Activated T-helper 9 cell treated with anti-CD3 and anti-CD28 coated beads, Interleukin-2, amount 50 U/mL, for 16 hours (primary cell): ENCODE measurements at regions not wholly inside any gene's neighbourhood (a gene's known extent, or its start where the extent isn't known, plus 50 kb on each side); places are given as distances from the start of the nearest gene placed in this dataset.

Source experiments
- DNase-seq: peaks from one replicate; pipeline ENCODE4 v3.0.0-alpha.2; 2020; ENCODE audit warnings: low read depth

DNA sequence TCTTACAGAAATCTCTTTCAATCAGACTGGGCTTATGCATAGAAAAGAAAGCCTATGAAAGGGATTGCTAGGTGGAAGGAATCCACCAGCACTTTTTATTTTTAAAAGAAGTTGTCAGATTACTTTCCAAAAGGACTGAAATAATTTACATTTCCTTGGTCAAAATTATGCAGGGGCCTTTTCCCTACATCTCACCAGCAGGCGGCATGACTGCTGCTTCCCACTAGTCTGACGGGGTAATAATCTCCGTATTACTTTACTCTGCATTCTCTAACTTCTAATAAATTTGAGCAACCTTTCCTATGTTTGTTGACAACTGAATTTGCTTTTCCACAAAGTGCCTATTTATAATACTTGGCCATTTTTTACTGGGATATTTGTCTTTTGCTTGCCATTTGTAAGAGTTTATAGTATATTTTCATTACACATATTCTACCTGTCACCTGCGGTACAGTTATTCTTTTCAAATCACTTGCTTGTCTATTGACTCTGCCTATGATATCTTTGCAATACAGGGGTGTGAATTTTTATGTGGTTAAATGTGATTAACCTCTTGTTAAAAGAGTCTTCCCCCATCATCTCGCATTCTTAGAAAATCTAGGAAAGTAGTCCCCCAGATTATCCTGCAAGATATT, 51.9 kb upstream of the USP47 start:
- DNase-seq = no peak

- DNase-seq = no peak
Measured at GRCh38 chr11:11788063-11788710, 53.6 kb upstream of the USP47 start.

DNA sequence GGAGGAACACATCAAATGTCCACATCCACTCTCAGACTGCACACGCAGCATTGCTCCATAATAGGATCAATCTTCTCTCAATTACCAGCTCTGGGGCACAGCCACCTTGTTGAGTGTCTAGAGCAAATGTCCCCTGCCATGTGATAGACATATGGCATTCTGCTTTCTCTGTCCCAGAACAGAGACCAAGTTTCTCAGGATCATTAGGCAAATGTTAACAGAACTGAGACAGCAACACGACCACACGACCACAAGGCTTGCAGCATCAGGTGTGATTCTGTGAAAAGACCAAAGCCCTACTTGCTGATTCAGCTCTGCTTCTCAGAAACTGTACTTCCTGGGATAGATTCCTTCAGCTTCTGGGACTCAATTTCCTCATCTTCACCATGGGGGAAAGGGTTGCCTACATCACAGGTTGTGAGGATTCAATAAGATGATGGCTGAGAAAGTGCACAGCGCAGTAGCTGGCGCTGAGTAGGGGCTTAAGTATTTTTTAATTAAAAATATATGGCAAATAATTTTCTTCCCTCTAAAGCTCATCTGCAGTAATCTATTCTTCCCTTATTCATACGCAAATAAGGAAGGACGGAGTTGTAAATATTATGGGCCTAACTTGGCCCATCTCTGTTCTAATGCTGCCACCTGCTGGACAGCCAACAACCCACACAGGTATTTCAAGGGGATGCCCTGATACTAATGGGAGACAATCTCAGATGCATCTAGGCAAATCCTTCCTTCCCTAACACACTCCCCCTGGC, 54.3 kb upstream of the USP47 start:
- DNase-seq = peak; percentile 53

- DNase-seq = no peak
Measured at GRCh38 chr11:11786771-11787170, 55.0 kb upstream of the USP47 start.

DNA sequence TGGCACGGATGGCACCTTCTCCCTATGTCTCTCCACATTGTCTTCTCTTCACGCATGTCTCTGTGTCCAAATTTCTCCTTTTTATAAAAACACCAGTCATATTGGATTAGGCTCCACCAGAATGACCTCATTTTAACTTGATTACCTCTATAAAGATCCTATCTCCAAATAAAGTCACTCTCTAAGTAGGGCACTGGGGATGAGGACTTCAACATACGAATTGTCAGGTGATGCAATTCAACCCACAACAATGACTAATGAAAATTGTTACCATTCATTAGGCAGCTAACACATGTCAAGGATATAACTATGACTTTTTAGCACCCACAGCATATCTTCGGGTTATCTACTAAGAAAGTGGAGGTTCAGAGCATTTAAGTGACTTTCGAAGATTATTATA, 55.5 kb upstream of the USP47 start:
- no peak for DNase-seq

GRCh38 chr11:11782532-11783110, 59.2 kb upstream of the USP47 start:
- no peak for DNase-seq

DNA sequence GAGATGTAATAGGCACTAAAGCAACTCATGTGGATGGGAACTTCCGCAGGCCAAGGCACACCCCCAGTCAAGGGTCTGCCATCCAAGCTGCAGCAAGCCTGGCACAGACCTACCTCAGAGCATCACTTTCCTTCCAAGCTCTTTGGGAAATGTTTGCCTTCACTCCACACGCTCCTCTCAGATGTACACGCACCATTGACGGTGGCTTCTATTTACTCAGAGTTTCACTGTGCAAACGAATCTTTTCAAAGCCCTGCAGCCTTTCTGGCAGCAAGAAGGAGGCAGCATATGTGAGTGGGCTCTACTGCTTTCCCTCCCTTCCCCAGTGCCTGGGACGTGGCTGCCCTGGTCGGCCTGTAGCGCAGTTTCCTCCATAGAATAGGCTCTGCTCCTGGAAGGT, 60.9 kb upstream of the USP47 start:
- DNase-seq = no peak

- no peak for DNase-seq
Measured at GRCh38 chr11:11779975-11780374, 61.8 kb upstream of the USP47 start.

DNA sequence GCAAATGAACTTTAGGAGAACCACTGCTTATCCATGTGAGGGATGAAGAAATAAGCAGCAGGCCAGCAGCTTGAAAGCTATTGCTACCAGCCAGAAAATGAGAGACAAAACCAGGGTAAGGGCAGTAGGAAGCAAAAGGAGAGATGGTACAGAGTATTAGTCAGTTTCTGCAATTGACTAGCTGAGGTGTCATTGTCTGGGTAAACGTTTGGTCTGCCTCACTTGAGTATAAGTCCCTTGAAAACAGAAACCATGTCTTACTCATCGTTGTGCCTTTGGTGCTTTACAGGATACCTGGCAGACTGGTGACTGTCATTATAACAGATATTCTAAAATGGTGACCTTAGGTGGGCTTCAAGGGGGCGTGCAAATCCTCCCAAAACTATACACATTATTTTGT, 63.9 kb upstream of the USP47 start:
- DNase-seq = no peak

DNA sequence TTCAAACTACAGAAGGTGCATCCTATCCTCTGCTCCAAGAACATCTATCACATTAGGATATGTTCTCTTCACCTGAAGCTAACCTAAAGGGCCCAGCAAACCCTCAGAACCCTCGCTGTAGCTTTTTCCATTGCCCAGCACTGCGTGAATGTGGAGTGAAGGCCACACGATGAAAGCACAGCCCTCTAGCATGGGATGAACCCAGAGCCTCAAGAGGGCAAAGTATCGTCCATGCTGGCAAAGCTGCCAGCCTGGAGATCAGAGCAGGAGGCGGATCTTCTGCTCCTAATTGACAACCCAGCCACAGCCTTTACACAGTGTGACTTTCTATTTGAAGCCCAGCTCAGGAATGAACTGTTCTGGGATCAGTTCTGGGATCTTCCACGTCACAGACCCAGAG, 65.1 kb upstream of the USP47 start:
- no peak for DNase-seq

DNA sequence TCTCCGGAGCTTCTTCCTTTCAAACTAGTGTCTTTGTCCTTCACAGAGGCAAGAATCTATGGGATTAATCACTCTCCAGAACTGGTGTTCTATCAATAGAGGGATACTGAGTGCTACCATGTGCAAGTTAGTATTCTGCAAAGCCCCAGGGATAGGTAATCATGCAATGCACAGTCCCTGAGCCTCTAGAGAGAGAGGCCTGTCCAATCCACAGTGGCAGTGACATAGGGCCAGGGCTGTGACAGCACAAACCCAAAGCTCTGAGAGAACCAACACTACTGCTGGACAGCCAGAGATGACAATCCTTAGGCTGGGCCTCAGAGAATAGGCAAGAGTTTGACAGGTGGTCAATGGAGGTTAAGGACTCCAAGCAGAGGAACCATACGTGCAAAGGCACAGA, 66.8 kb upstream of the USP47 start:
- no peak for DNase-seq

- DNase-seq = no peak
Measured at GRCh38 chr11:11772865-11773515, 68.8 kb upstream of the USP47 start.

GRCh38 chr11:11770921-11771486, 70.8 kb upstream of the USP47 start:
- no peak for DNase-seq

DNA sequence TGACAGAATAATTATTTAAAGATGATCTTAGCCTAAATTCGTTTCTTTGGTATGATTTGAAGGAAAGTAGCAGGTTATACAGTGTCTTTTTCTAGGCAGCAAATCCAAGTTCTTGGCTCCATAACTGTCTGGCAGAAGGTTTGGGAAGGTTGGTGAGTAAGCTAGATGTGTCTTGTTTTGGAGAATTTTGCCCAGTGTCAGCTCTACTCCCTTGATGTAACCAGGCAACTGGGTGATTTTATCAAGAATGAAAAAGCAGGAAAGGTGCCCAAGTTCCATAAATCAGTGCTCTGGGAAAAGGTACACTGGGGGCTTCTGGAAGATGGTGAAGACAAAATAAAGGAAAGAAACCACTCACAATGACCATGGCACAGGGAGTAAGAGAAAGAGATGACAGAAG, 71.5 kb upstream of the USP47 start:
- no peak for DNase-seq

- DNase-seq = no peak
Measured at GRCh38 chr11:11769782-11770181, 72.0 kb upstream of the USP47 start.

GRCh38 chr11:11769362-11769761, 72.4 kb upstream of the USP47 start:
- DNase-seq = no peak

DNA sequence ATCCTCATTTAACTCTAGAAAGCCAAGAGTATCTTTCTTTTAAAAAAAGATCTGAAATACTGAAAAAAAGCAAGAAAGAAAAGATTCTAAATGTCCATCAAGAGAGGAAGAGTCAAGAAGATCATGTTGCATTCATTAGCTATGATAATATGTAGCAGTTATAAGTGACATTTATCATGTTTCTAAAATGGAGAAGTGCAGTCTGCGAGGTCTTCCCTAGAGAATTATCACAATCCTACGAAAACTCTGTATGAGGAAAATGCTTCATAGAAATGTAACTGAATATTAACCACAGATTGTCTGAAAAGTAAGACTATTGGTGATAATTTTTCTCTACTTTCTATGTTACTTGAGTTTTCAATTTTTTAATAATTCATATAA, 77.4 kb upstream of the USP47 start:
- DNase-seq = no peak

- DNase-seq = no peak
Measured at GRCh38 chr11:11763796-11764422, 77.9 kb upstream of the USP47 start.

- DNase-seq = no peak
Measured at GRCh38 chr11:11760838-11761237, 80.9 kb upstream of the USP47 start.

DNA sequence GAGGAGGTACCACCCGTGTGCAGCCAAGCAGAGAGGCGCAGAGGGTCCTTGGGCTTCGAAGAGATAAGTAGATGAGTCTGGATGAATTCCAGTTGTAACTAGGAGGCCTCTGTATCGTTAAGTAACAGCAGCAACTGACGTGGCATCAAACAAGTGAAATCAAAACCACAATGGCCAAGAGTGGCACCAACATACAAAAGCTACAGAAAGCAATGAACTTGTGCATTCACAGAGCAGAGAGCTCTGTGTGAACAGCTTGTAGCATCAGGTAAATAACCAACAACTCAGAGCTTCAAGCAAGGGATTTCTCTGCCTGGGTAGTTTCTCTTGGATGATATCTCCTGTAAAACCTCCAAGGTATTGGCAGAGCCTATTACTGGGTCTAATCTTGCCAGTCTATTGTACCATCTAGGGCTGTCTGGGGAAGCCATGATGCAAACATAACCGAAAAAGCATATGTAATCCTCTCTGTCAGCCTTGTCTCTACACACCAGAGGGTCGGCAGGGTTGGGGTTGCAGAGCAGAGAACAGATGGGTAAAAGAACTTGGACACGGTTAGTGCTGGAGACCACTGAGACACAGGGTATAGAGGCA, 83.1 kb upstream of the USP47 start:
- DNase-seq = no peak

- no peak for DNase-seq
Measured at GRCh38 chr11:11757909-11758308, 83.9 kb upstream of the USP47 start.
